ENCODE measurements at regions not wholly inside any gene's neighbourhood (a gene's known extent, or its start where the extent isn't known, plus 50 kb on each side); places are given as distances from the start of the nearest gene placed in this dataset.

GRCh38 chr12:91316907-91317269, 134.3 kb upstream of the DCN start:
- TF ChIP-seq YY1 (IDR thresholded peaks at IDR 0.05; ENCODE audit: insufficient read depth, insufficient read length) = no peak
- TF ChIP-seq ZNF274 (IDR thresholded peaks at IDR 0.05; ENCODE audit: low read depth, low read length) = no peak
